NCI-H187 (cell line): ENCODE measurements at regions not wholly inside any gene's neighbourhood (a gene's known extent, or its start where the extent isn't known, plus 50 kb on each side); places are given as distances from the start of the nearest gene placed in this dataset.

Experiments used
- DNase-seq, 2 experiments: peaks; one replicate each; lab custom pipeline; 2025; lab: John Stamatoyannopoulos, UW

DNA sequence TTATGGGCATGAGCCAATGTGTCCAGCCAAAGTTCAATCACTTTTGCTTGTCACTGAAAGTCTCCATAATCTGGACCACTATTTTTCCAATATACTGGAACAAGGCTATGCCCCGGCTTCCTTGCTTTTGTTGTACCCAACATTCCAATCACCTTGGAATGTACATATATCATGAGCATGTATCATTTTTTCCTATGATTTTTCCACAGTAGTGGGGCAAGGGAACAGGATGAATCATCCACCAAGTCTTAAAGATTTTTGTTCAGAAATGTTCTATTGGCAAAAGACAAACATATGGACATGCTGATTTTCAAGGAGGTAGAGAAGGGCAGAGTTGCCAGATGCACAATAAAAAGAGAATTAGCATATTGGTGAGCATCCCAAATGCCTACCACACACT, 548.1 kb upstream of the INTU start:
- DNase-seq, result no peak

DNA sequence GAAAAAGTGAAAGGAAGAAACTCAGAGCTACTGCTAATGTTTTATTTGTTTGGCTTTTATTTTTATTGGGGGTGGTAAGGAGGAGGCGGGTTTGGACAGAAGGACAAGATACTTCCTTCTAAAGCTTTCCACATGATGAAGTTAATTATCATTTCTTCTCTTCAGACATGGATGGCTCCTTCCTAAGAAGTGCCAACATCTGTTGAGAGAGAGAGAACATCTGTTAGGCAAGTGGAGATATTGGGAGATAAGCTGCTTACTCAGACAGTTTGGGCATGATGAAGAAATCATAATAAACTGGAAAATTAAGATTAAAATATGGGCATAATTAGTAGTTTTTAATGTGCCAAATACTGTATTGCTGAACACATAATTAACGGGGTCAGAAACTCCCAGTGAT, 535.7 kb upstream of the INTU start:
- DNase-seq, result no peak

DNA sequence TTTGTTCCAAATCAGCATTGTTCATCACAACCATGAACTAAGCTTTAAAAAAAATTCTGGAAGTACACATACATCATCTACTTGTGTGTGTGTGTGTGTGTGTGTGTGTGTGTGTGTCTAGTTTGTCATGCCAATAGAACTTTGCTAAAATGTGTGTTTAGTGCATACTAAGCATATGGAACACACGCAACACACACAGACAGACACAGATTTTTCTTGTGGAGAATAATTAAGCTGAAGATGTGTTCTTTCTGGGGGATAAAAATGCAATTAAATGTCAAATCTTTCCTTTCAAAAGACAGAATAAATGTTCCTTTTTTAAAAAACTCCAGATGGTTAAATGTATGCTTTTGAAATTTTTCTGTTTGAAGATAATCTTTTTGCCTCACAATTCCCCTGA, 530.4 kb upstream of the INTU start:
- no peak for DNase-seq

DNA sequence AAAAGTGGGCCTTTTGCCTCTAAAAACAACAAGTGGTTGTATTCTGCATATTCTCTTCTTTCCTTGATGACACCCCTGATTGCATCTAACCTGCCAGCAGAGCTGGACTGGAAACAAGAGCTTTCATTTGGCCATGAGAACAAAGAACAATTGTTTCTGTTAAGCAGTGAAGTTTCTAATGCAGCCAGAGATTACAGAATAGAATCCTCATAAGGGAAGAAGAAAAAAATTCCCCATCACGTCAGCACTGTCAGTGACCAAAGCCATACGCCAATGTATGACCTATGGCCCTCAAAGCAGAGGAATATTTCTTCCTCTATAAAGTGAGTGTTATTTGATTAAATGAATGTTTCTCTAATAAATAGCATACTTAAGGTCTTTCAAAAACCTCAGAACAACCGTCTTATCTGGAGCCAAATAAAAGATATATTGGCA, 529.1 kb upstream of the INTU start:
- no peak for DNase-seq

DNA sequence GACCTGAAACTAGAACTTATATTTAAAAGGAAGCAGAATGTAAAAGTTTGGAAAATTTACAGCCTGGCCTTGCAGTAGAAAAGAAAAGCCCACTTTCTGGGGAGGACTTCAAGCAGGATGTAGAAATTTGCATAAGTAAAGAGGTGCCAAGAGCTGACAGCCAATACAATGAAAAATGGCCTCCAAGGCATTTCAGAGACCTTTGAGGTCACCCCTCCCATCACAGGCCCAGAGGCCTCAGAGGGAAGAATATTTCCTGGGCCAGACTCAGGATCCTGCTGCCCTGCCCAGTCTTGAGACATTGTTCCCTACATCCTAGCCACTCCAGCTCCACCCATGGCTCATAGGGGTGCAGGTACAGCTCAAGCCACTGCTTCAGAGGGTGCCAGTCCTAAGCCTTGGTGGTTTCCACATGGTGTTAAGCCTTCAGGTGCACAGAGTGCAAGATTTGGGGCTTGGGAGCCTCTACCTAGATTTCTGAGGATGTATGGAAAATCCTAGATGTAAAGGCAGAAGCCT, 518.9 kb upstream of the INTU start:
- no peak for DNase-seq

DNA sequence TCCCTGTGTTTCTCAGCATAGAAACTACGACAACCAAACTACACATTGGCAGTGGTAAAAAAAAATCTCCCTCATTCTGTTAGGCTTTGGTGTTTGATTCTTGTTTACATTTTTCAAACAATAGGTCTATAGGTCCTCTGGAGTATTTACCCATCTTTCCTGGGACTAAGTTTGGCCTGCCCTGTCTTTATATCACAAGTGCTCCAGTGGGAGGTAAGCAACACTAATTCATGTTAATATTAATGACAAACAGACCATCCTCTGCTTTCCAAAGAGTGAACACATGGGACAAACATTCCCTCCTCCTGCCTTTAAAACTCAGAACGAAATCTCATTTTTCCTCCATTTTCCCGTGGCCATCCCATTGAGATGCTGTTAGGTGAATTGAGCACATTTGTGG, 514.1 kb upstream of the INTU start:
- DNase-seq, result no peak

DNA sequence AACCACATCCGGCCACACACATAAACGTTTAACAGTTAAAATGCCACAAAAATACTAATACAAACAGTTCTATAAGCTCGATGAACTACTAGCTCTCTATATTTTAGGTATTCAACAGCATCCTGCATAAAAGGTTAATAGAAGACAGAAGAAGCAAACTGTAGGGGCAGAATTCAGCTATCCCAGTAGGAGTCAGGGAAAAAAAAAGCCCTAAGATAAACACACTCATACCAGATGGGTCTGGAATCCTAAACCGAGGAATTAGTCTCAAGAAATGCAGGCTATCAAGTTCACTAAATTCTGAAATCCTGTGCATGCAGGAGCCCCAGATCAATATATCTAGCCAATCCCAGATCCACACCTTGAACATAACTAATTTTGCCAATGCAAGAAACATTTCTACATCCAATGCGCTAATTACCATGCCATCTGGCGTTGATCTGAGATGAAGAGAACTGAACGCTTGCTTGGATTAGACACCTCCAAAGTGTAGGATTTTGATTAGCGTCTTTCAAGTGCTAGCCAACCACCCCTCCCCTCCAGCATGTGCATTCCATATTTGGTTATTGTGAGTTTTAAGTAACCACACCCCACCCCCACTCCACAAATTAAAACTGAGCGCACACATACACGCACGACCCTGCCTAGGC, 512.2 kb upstream of the INTU start:
- no peak for DNase-seq

DNA sequence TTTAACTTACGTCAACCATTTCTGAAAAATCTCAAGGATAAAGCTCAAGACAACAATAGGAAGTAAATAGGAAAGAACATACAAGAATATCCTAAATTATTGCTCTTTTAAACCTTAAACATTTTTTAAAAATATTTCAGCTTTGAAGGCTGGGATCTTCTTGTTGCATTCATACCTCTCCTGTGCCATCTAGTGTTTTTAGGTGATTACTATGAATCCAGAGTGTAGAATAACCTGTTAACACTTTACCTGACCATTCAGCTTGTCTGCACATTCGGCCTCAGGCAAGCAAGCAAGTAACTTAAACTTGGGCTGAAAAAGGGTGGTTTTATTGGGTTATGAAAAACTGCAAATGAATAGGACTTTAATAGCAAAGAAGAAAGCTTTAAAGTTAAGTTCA, 507.8 kb upstream of the INTU start:
- DNase-seq, result no peak

DNA sequence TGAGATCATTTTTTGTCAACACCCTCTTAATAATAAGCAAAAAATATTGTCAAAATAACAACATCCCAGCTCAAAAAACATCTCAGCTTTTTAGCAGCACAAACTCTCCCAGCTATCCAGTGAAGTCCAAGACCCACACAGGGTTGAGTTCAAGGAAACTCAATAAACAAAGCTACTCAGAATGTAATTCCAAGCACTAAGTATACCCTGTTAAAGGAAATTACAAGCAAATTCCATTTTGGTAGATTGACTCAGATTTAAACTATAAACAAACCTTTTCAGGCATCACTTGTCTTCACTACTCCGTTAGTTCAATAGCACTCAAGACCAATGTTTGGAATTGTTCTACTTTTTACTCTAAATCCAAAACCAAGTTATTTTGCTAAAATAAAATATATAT, 506.0 kb upstream of the INTU start:
- DNase-seq, result no peak

DNA sequence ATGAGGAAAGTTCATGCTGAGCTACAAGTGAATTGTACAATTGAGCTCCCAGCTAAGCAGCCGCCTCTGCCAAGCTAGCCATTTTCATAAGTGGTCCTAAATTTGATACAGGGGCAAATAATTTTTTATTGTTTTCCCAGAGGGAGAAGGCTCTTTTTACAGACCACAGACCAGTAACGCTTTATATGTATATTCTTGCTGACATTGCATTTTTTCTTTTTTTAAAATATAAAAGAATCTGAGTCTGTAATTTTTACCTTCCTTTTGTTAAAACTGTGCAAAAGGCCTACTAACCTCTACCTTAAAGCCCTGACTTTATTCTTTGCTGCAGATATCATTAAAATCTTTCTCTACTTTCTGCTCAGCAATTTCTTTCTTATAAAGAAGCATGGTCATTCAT, 501.2 kb upstream of the INTU start:
- DNase-seq, result no peak

DNA sequence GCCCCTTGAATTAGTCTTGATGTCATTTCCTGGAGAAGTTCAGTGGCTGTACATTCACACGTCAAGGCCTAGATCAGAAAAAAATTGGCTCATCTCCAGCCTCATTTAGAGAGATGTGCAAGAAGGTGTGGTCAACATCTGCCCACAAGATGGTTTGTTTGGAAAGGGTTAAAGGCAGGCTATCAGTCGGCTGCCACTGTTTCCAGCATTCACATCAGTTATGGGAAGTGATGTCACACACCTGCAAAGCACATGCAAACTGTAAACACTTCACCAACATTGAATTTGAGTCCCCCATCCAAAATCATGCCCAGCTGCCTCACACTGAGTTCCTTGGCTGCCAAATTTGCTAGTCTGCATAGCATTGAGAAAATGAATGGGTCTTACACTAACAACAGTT, 498.3 kb upstream of the INTU start:
- no peak for DNase-seq

DNA sequence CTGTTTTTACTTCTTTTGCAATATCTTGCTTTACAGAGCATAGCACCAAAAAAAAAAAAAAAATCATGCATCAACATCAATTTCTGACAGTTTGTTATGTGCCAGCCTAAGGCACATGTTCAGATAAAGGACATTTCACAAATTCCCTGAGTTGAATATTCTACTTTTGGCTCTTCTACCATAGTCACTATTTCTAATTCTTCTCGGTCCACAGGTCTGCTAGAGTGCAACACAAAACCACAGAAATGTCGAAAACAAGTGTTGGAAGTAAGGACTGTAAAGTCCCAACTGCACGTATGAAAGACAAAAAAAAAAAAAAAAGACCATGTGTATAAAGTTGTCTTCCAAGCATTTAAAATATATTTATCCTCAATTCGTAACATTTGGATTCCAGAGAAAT, 494.2 kb upstream of the INTU start:
- no peak for DNase-seq

DNA sequence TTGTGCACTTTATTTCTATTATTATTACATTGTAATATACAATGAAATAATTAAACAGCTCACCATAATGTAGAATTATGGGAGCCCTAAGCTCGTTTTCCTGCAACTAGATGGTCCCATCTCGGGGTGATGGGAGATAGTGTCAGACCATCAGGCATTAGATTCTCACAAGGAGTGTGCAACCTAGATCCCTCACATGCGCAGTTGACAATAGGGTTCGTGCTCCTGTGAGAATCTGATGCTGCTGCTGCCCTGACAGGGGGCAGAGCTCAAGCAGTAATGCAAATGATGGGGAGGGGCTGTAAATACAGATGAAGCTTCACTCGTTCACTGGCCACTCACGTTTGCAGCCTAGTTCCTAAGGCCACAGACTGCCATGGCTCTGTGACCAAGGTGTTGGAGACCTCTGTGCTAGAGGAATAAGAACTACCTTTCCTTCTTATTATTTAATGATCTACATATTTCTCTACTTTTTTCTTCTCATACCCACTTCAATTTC, 492.9 kb upstream of the INTU start:
- DNase-seq, result no peak

DNA sequence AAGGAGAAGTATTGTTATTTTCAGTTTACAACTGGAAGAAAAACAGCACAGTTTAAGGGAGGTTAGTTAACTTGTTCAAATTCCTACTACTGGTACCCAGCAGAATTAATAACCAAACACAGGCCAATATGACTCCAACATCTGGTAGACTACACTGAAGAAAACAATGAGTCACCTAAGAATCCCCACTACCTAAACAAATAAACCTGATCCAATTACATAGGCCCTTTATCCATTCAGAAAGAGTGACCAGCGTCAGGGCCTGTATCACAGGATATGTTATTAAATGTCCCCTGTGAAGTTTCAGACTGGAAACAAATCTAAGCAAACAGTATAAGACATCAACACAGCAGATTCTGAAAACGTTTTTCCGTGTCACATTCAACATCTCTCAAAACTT, 492.5 kb upstream of the INTU start:
- no peak for DNase-seq

DNA sequence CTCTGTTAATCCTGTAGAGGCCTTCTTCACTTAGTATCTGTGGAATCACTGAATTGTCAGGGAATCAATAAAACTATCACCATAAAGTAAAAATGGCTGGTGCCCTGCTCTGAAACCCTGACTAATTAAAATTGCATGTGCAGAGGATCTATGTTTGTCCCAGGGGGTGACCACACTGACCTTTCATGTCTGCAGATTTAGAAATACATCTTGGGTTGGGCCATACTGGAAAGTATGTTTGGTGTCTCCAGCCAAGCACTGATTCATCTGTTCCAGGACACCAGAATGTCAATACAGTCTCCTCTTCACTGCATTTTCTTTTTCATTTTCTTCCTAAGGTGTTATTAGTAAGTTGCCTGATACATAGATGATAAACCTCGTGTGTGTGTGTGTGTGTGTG, 490.9 kb upstream of the INTU start:
- DNase-seq, result no peak

DNA sequence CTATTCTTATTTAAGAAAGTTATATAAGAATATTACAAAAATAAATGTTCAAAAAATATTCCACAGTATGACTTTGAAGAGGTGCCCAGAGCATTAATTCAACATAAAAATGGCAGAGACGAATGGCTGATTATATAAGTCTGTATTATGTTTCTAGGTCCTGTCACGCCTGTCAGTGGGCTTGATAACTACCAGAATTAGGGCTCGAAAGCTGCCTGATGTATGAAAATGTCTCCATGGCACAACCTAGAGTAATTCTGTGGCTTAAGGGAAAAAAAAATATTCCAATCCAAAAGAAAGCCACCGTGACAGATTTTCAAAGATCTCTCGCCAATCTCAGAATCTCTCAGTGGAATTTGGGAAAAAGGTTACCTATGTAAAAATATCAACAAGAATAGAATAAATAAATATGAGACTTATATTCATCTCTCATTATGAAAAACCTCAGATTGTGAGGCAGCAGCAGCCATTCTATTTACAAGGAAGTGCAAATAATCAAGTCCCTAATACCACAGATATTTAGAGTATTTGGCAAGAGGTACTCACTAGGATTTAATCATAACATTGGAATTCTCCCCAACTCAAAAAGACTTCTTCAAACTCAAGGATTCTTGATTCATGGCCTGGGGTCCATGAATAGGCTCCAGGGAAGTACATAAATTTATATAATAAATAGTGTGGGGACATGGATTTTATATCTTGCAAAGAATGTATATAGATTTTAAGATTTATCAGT, 489.1 kb upstream of the INTU start:
- no peak for DNase-seq

DNA sequence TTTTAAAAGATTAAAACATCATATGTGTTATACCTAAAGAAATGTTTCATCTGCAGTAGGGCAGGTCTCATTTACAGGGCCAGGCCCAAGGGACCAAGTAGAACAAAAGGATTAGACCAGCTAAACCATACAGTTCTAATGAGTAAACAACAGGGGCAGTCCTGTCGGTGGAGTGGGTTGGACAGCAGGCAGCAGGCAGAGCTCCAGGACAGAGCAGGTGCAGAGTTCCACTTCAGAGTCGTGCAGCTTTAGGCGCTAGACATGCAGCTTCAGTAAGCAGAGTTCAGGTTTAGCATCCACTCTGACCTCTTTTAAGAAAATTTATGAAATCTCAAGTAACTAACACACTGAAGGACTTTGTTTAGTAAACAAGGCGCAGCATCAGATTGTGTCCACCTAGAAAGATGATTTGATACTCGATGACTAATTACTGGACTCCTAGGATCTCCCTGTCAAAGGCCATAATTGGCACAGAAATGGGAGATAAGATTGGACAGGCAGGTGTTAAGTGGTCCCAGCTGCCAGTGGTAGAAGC, 487.7 kb upstream of the INTU start:
- DNase-seq, result no peak

DNA sequence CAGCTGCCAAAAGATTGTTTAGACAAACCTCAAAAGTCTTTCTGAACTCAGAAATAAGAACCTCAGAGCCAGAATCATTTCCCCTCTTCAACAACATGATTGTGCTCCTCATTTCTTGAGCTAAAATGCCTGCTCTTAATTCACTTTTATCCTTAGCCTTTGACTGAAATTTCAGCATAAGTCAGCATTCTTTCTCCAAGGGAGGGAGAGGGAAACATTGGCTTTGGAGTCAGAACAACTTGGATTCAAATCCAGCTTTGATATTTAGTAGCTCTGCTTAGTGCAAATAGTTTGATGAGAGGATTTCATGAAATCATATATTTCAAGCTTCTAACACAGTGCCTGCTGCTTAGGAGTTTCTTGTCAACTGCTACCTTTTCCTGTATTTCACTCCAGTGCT, 484.6 kb upstream of the INTU start:
- no peak for DNase-seq

DNA sequence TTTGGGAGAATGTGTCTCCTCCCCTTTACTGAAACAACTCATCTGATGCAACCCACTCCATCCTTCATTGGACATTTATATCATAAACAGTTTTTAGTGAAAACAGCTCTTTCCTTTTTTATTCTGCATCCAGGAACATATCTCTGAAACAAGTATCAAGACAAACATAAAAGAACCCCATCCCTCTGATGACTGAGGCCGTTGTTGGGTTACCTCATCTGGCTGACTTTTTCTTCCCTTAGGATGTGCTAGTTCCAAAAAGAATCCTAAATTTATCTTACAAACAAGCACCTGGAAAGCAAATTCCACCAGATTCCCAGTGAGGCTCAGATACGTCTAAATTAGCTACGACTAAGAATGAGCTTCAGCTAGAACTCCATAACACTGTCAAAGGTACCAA, 483.7 kb upstream of the INTU start:
- no peak for DNase-seq

DNA sequence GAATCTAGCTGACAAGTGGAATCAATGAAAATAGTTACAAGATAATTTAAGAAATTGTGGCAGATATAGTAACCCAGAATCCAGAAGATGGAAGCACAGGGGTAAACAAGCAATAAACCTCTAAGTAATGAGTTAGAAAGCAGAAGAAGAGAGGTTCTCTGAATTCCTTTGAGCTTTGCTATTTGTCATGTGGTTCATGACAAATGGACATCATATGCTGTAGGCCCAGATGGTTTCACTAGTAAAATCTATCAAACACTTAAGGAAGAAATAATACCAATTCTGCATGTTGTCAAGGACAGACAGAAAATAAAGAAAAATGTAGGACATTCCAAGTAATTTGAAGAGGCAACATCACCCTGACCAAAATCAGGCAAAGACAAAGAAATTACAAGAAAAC, 480.8 kb upstream of the INTU start:
- no peak for DNase-seq

DNA sequence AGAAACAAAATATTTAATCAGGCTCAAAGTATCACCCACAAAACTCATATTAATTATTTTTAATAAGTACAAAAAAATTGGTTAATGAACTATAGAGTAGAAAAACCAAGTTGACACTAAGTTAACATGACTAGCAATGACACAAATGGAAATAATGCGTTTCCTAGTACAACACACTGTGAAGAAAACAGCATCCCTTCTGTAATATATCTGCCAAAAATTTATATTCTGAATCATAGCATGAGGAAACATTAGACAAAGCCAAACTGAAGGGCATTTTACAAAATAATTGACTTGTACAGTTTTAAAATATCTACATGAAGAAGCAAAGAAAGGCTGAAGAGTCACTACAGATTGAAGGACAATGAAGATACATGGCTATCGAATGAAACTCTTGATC, 477.6 kb upstream of the INTU start:
- DNase-seq, result no peak

DNA sequence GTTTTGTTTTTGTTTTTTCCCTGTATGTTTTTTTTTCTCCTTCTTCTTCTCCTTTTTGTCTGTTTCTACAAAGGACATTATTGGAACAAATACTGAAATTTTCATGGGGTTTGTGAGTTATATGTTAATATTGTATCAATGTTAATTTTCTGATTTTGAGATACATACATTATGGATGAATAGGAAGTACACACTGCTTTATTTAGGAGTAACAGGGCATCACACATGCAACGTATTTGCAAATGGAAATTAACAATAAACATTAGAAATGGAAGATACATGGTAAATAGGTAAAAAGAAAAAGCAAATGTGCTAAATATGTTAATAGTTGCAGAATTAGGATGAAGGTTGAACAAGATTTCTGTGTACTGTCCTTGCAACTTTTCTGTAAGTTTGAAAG, 477.2 kb upstream of the INTU start:
- no peak for DNase-seq

DNA sequence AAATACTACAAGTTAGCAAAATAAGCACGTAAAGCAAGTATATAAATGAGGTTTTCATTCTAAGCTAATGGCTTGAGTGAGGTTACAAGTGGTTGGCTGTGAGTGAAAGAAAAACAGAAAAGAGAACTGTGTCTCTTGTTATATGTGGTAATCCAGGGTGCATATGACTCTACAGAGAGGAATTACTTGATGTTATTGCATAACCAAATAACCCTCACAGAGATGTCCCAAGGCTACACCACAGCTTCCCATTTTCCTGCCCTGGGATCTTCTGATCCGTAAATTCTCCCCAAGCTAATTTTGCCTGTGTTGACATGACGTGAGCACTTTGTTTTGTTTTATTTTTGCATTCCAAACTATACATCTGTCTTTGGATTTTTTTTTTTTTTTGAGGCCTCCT, 470.0 kb upstream of the INTU start:
- no peak for DNase-seq
